GM21786 (cell line): ENCODE measurements at regions not wholly inside any gene's neighbourhood (a gene's known extent, or its start where the extent isn't known, plus 50 kb on each side); places are given as distances from the start of the nearest gene placed in this dataset.

Source experiments
- ATAC-seq: cut with Tn5 transposase; IDR thresholded peaks from one replicate; pipeline ENCODE4 v1.9.1; 2021; ENCODE audit not compliant: unreplicated experiment

GRCh38 chr15:85976102-85976501 is 103.6 kb upstream of the AGBL1 start:
- no peak for ATAC-seq

GRCh38 chr15:85976986-85977385 is 102.7 kb upstream of the AGBL1 start:
- ATAC-seq: no peak

GRCh38 chr15:85977586-85977985 is 102.1 kb upstream of the AGBL1 start:
- no peak for ATAC-seq

GRCh38 chr15:85979929-85980328 is 99.7 kb upstream of the AGBL1 start:
- ATAC-seq: no peak

GRCh38 chr15:85980946-85981345 is 98.7 kb upstream of the AGBL1 start:
- no peak for ATAC-seq

- ATAC-seq: no peak
These were observed 95.4 kb upstream of the AGBL1 start for GRCh38 chr15:85984241-85984640.

GRCh38 chr15:85986116-85986515 is 93.6 kb upstream of the AGBL1 start:
- no peak for ATAC-seq

- ATAC-seq: no peak
These were observed 92.9 kb upstream of the AGBL1 start for GRCh38 chr15:85986741-85987140.

GRCh38 chr15:85988741-85989140 is 90.9 kb upstream of the AGBL1 start:
- no peak for ATAC-seq

GRCh38 chr15:85992224-85992623 is 87.4 kb upstream of the AGBL1 start:
- ATAC-seq: no peak

GRCh38 chr15:85993116-85993515 is 86.6 kb upstream of the AGBL1 start:
- no peak for ATAC-seq

- no peak for ATAC-seq
These were observed 82.1 kb upstream of the AGBL1 start for GRCh38 chr15:85997618-85998017.

GRCh38 chr15:85999658-86000057 is 80.0 kb upstream of the AGBL1 start:
- no peak for ATAC-seq

- ATAC-seq: no peak
These were observed 78.5 kb upstream of the AGBL1 start for GRCh38 chr15:86001200-86001599.

- ATAC-seq: no peak
These were observed 77.2 kb upstream of the AGBL1 start for GRCh38 chr15:86002444-86002843.

GRCh38 chr15:86004061-86004460 is 75.6 kb upstream of the AGBL1 start:
- no peak for ATAC-seq

- no peak for ATAC-seq
These were observed 73.1 kb upstream of the AGBL1 start for GRCh38 chr15:86006546-86006945.

- ATAC-seq: no peak
These were observed 69.9 kb upstream of the AGBL1 start for GRCh38 chr15:86009727-86010126.

- no peak for ATAC-seq
These were observed 69.3 kb upstream of the AGBL1 start for GRCh38 chr15:86010398-86010797.

- no peak for ATAC-seq
These were observed 68.8 kb upstream of the AGBL1 start for GRCh38 chr15:86010891-86011290.

- ATAC-seq: no peak
These were observed 65.7 kb upstream of the AGBL1 start for GRCh38 chr15:86014016-86014415.

- no peak for ATAC-seq
These were observed 62.9 kb upstream of the AGBL1 start for GRCh38 chr15:86016750-86017149.

GRCh38 chr15:86018679-86019078 is 61.0 kb upstream of the AGBL1 start:
- ATAC-seq: no peak
